NCI-H774 (cell line): ENCODE measurements at regions not wholly inside any gene's neighbourhood (a gene's known extent, or its start where the extent isn't known, plus 50 kb on each side); places are given as distances from the start of the nearest gene placed in this dataset.

Experiments
- DNase-seq: peaks from one replicate; lab custom pipeline; 2025; lab: John Stamatoyannopoulos, UW

- no peak for DNase-seq
Observed at GRCh38 chr14:29039171-29039570, 272.6 kb downstream of the FOXG1 start.

- DNase-seq = no peak
Observed at GRCh38 chr14:29042551-29042950, 276.0 kb downstream of the FOXG1 start.

GRCh38 chr14:29043737-29044136 is 277.1 kb downstream of the FOXG1 start:
- DNase-seq = no peak

GRCh38 chr14:29045237-29045636 is 278.6 kb downstream of the FOXG1 start:
- DNase-seq = no peak

- DNase-seq = no peak
Observed at GRCh38 chr14:29054119-29054518, 287.5 kb downstream of the FOXG1 start.

GRCh38 chr14:29056041-29056566 is 289.5 kb downstream of the FOXG1 start:
- DNase-seq = no peak

- no peak for DNase-seq
Observed at GRCh38 chr14:29061702-29062101, 295.1 kb downstream of the FOXG1 start.

GRCh38 chr14:29062466-29062865 is 295.9 kb downstream of the FOXG1 start:
- no peak for DNase-seq

- DNase-seq = no peak
Observed at GRCh38 chr14:29062976-29063375, 296.4 kb downstream of the FOXG1 start.

GRCh38 chr14:29064305-29064900 is 297.8 kb downstream of the FOXG1 start:
- DNase-seq = no peak

GRCh38 chr14:29069228-29069627 is 302.6 kb downstream of the FOXG1 start:
- no peak for DNase-seq

GRCh38 chr14:29075761-29076160 is 309.2 kb downstream of the FOXG1 start:
- DNase-seq = no peak

GRCh38 chr14:29077916-29078315 is 311.3 kb downstream of the FOXG1 start:
- no peak for DNase-seq

- no peak for DNase-seq
Observed at GRCh38 chr14:29078810-29079522, 312.4 kb downstream of the FOXG1 start.

GRCh38 chr14:29085546-29085945 is 319.0 kb downstream of the FOXG1 start:
- DNase-seq = no peak

- DNase-seq = no peak
Observed at GRCh38 chr14:29089849-29090248, 323.3 kb downstream of the FOXG1 start.

GRCh38 chr14:29092121-29092520 is 325.5 kb downstream of the FOXG1 start:
- DNase-seq = no peak

- no peak for DNase-seq
Observed at GRCh38 chr14:29097476-29097875, 330.9 kb downstream of the FOXG1 start.

- no peak for DNase-seq
Observed at GRCh38 chr14:29098656-29099055, 332.1 kb downstream of the FOXG1 start.

- no peak for DNase-seq
Observed at GRCh38 chr14:29102266-29102665, 335.7 kb downstream of the FOXG1 start.

- no peak for DNase-seq
Observed at GRCh38 chr14:29102996-29103395, 336.4 kb downstream of the FOXG1 start.

GRCh38 chr14:29108908-29109307 is 342.3 kb downstream of the FOXG1 start:
- DNase-seq = no peak

- DNase-seq = no peak
Observed at GRCh38 chr14:29109589-29109988, 343.0 kb downstream of the FOXG1 start.

- DNase-seq = no peak
Observed at GRCh38 chr14:29111554-29111953, 345.0 kb downstream of the FOXG1 start.
